Fibroblast of the aortic adventitia (primary cell): ENCODE measurements at regions not wholly inside any gene's neighbourhood (a gene's known extent, or its start where the extent isn't known, plus 50 kb on each side); places are given as distances from the start of the nearest gene placed in this dataset.
A peak's percentile ranks its signal among the peaks of the same experiment; 100 is the strongest.

Experiments used
- DNase-seq: peaks from one replicate; pipeline ENCODE4 v3.0.0-alpha.2; 2010; ENCODE audit warnings: low read depth
- H3K4me3 ChIP-seq: 2 replicates; pipeline ENCODE4 v1.5.1; 2011; ENCODE audit warnings: low read depth, mild to moderate bottlenecking, control low read depth, low read length, moderate library complexity
- CTCF ChIP-seq: IDR thresholded peaks from 2 replicates; pipeline ENCODE4 v1.5.1; 2011; ENCODE audit warnings: mild to moderate bottlenecking, low read length, control low read depth, inconsistent platforms; ENCODE audit not compliant: insufficient read depth

GRCh38 chr11:94676814-94677213 lies 91.3 kb upstream of the AMOTL1 start:
- DNase-seq = no peak
- no peak overlapping the region for H3K4me3 ChIP-seq

GRCh38 chr11:94678236-94678635 lies 89.9 kb upstream of the AMOTL1 start:
- TF ChIP-seq CTCF = no peak
- DNase-seq = peak; percentile 32
- H3K4me3 ChIP-seq = no peak overlapping the region

More at GRCh38 chr11:94676814-94677213, 91.3 kb upstream of the AMOTL1 start:
- no peak for TF ChIP-seq CTCF

GRCh38 chr11:94678901-94679300 lies 89.3 kb upstream of the AMOTL1 start:
- no peak for DNase-seq
- no peak for TF ChIP-seq CTCF
- no peak overlapping the region for H3K4me3 ChIP-seq

- no peak overlapping the region for H3K4me3 ChIP-seq
- DNase-seq = no peak
- no peak for TF ChIP-seq CTCF
These were observed 87.7 kb upstream of the AMOTL1 start for GRCh38 chr11:94680426-94680825.

GRCh38 chr11:94681140-94681539 lies 87.0 kb upstream of the AMOTL1 start:
- no peak for TF ChIP-seq CTCF
- H3K4me3 ChIP-seq = no peak overlapping the region
- no peak for DNase-seq

- no peak overlapping the region for H3K4me3 ChIP-seq
- no peak for TF ChIP-seq CTCF
- DNase-seq = no peak
These were observed 86.3 kb upstream of the AMOTL1 start for GRCh38 chr11:94681852-94682251.

- no peak for TF ChIP-seq CTCF
- no peak overlapping the region for H3K4me3 ChIP-seq
- no peak for DNase-seq
These were observed 73.7 kb upstream of the AMOTL1 start for GRCh38 chr11:94694309-94695060.
